Mesenchymal stem cell (in vitro differentiated cells and primary cell): ENCODE measurements at regions not wholly inside any gene's neighbourhood (a gene's known extent, or its start where the extent isn't known, plus 50 kb on each side); places are given as distances from the start of the nearest gene placed in this dataset.

Experiments
- DNase-seq: peaks from one replicate; pipeline ENCODE4 v3.0.0-alpha.2; 2013
- H2AFZ ChIP-seq: one replicate; pipeline ENCODE4 v1.6.1; 2013; ENCODE audit warnings: low read depth, mild to moderate bottlenecking, control low read depth, inconsistent platforms, low read length, moderate library complexity
- H2AK5ac ChIP-seq: 2 replicates; pipeline ENCODE4 v1.6.1; 2013; ENCODE audit warnings: low read length, moderate library complexity, mild to moderate bottlenecking, inconsistent platforms; ENCODE audit not compliant: severe bottlenecking
- H2BK120ac ChIP-seq: one replicate; pipeline ENCODE4 v1.6.1; 2013; ENCODE audit warnings: low read depth, mild to moderate bottlenecking, inconsistent platforms, low read length, moderate library complexity
- H2BK12ac ChIP-seq, 2 experiments: one replicate each; pipeline ENCODE4 v1.6.1; 2013; ENCODE audit warnings: inconsistent platforms in 2 of 2, low read length in 2 of 2, mild to moderate bottlenecking in 2 of 2, moderate library complexity in 2 of 2, control low read depth in 1 of 2
- H2BK15ac ChIP-seq: one replicate; pipeline ENCODE4 v1.6.1; 2013; ENCODE audit warnings: mild to moderate bottlenecking, low read depth, inconsistent platforms; ENCODE audit not compliant: poor library complexity, severe bottlenecking
- H2BK5ac ChIP-seq: 2 replicates; pipeline ENCODE4 v1.6.1; 2013; ENCODE audit warnings: low read depth, mild to moderate bottlenecking, low read length, control low read depth, inconsistent platforms; ENCODE audit not compliant: poor library complexity, severe bottlenecking
- H3K14ac ChIP-seq, 2 experiments: one replicate each; pipeline ENCODE4 v1.6.1; 2013; ENCODE audit warnings: inconsistent platforms in 2 of 2, low read length in 2 of 2, control low read depth in 1 of 2, mild to moderate bottlenecking in 1 of 2, moderate library complexity in 1 of 2
- H3K18ac ChIP-seq, 2 experiments: one replicate each; pipeline ENCODE4 v1.6.1; 2013; ENCODE audit warnings: inconsistent platforms in 2 of 2, low read length in 2 of 2, control low read depth in 1 of 2, low read depth in 1 of 2, mild to moderate bottlenecking in 1 of 2
- H3K23ac ChIP-seq, 2 experiments: one replicate each; pipeline ENCODE4 v1.6.1; 2013; ENCODE audit warnings: inconsistent platforms in 2 of 2, low read length in 2 of 2, mild to moderate bottlenecking in 2 of 2, moderate library complexity in 2 of 2, control low read depth in 1 of 2
- H3K27ac ChIP-seq: 2 replicates; pipeline ENCODE4 v1.5.1; 2013; ENCODE audit warnings: mild to moderate bottlenecking, moderate library complexity, low read length, control low read depth, inconsistent platforms; ENCODE audit not compliant: poor library complexity, severe bottlenecking
- H3K27me3 ChIP-seq, 2 experiments: 2 replicates each; pipeline versions ENCODE4 v1.6.1 to v1.7.0; 2013; ENCODE audit warnings: low read length in 2 of 2, mild to moderate bottlenecking in 2 of 2, moderate library complexity in 2 of 2, control low read depth in 1 of 2, inconsistent platforms in 1 of 2; ENCODE audit not compliant: control insufficient read depth in 1 of 2, insufficient read depth in 1 of 2
- H3K36me3 ChIP-seq, 2 experiments: 2 replicates each; pipeline versions ENCODE4 v1.6.1 to v1.7.0; 2013; ENCODE audit warnings: low read length in 2 of 2, control low read depth in 1 of 2, inconsistent platforms in 1 of 2, low read depth in 1 of 2, mild to moderate bottlenecking in 1 of 2; ENCODE audit not compliant: insufficient read depth in 2 of 2, control insufficient read depth in 1 of 2
- H3K4ac ChIP-seq, 2 experiments: one replicate each; pipeline ENCODE4 v1.6.1; 2013; ENCODE audit warnings: inconsistent platforms in 2 of 2, low read length in 2 of 2, mild to moderate bottlenecking in 2 of 2, moderate library complexity in 2 of 2, control low read depth in 1 of 2, low read depth in 1 of 2
- H3K4me1 ChIP-seq: 2 replicates; pipeline ENCODE4 v1.6.1; 2013; ENCODE audit warnings: low read depth, low read length, control low read depth; ENCODE audit not compliant: control insufficient read depth, insufficient read depth
- H3K4me2 ChIP-seq: 2 replicates; pipeline ENCODE4 v1.6.1; 2013; ENCODE audit warnings: low read length, mild to moderate bottlenecking, inconsistent platforms; ENCODE audit not compliant: poor library complexity, severe bottlenecking
- H3K4me3 ChIP-seq, 2 experiments: 2 replicates each; pipeline versions ENCODE4 v1.5.1 to v1.7.0; 2013; ENCODE audit warnings: low read length in 2 of 2, mild to moderate bottlenecking in 2 of 2, control low read depth in 1 of 2, low read depth in 1 of 2; ENCODE audit not compliant: insufficient read depth in 1 of 2
- H3K79me1 ChIP-seq: replicated peaks from 2 replicates; pipeline ENCODE4 v1.6.1; 2013; ENCODE audit warnings: mild to moderate bottlenecking, control low read depth, low read length, inconsistent platforms; ENCODE audit not compliant: poor library complexity, severe bottlenecking
- H3K9ac ChIP-seq: 2 replicates; pipeline ENCODE4 v1.7.0; 2013; ENCODE audit warnings: mild to moderate bottlenecking, low read length, moderate library complexity
- H3K9me3 ChIP-seq: 2 replicates; pipeline ENCODE4 v1.7.0; 2013; ENCODE audit warnings: mild to moderate bottlenecking, low read length; ENCODE audit not compliant: control insufficient read depth
- H4K8ac ChIP-seq: one replicate; pipeline ENCODE4 v1.6.1; 2013; ENCODE audit warnings: inconsistent platforms, mild to moderate bottlenecking, low read length, moderate library complexity
- H4K91ac ChIP-seq: one replicate; pipeline ENCODE4 v1.6.1; 2013; ENCODE audit warnings: mild to moderate bottlenecking, low read length, inconsistent platforms
- WGBS: methylation state at CpG from one replicate; pipeline ENCODE4 v1.1.7; 2013; ENCODE audit warnings: mixed read lengths; 5-methylcytosine and 5-hydroxymethylcytosine counted together

GRCh38 chr10:4006858-4007257 lies 221.8 kb upstream of the KLF6 start:
- whole genome bisulfite sequencing, result 97% methylated on average over 5 of the region's 7 CpGs
- no peak overlapping the region for H2BK5ac ChIP-seq
- no peaks in the 10 kb centered on the region for H3K79me1 ChIP-seq
- H3K18ac ChIP-seq, result no peak overlapping the region
- no peak overlapping the region for H3K4me2 ChIP-seq
- H2AFZ ChIP-seq, result no peak overlapping the region
- H3K14ac ChIP-seq, result no peak overlapping the region
- H3K23ac ChIP-seq, result no peak overlapping the region
- H3K4ac ChIP-seq, result no peak overlapping the region
- H3K9me3 ChIP-seq, result no peaks in the 10 kb centered on the region
- H3K4me3 ChIP-seq, result no peak overlapping the region
- H3K27ac ChIP-seq, result no peak overlapping the region
- peaks cover 2% of the 10 kb centered on the region for H3K4me1 ChIP-seq
- no peak overlapping the region for H2BK12ac ChIP-seq
- DNase-seq, result no peak
- no peak overlapping the region for H2BK15ac ChIP-seq
- H4K91ac ChIP-seq, result no peak overlapping the region
- no peak overlapping the region for H2AK5ac ChIP-seq
- no peak overlapping the region for H2BK120ac ChIP-seq
- no peaks in the 10 kb centered on the region for H3K27me3 ChIP-seq
- H3K36me3 ChIP-seq, result no peaks in the 10 kb centered on the region
- H3K9ac ChIP-seq, result no peak overlapping the region
- no peak overlapping the region for H4K8ac ChIP-seq

- no peak overlapping the region for H2BK15ac ChIP-seq
- H3K36me3 ChIP-seq, result no peaks in the 10 kb centered on the region
- H3K4ac ChIP-seq, result no peak overlapping the region
- no peak for DNase-seq
- no peak overlapping the region for H4K91ac ChIP-seq
- no peaks in the 10 kb centered on the region for H3K79me1 ChIP-seq
- H3K9ac ChIP-seq, result no peak overlapping the region
- H2AK5ac ChIP-seq, result no peak overlapping the region
- H3K23ac ChIP-seq, result no peak overlapping the region
- H4K8ac ChIP-seq, result no peak overlapping the region
- H2BK5ac ChIP-seq, result no peak overlapping the region
- H3K9me3 ChIP-seq, result no peaks in the 10 kb centered on the region
- H2AFZ ChIP-seq, result no peak overlapping the region
- peaks cover 2% of the 10 kb centered on the region for H3K4me1 ChIP-seq
- H3K18ac ChIP-seq, result no peak overlapping the region
- H3K4me3 ChIP-seq, result no peak overlapping the region
- no peak overlapping the region for H3K14ac ChIP-seq
- H3K4me2 ChIP-seq, result no peak overlapping the region
- no peak overlapping the region for H2BK12ac ChIP-seq
- no peaks in the 10 kb centered on the region for H3K27me3 ChIP-seq
- 52% methylated on average over 8 of the region's 8 CpGs for WGBS
- H2BK120ac ChIP-seq, result no peak overlapping the region
- H3K27ac ChIP-seq, result no peak overlapping the region
Measured at GRCh38 chr10:4006051-4006450, 221.0 kb upstream of the KLF6 start.

- no peak for DNase-seq
- no peak overlapping the region for H3K4me3 ChIP-seq
- H2BK15ac ChIP-seq, result no peak overlapping the region
- no peak overlapping the region for H4K91ac ChIP-seq
- H2BK12ac ChIP-seq, result peak overlapping the region in 1 of 2 experiments; percentile 34
- no peak overlapping the region for H3K9ac ChIP-seq
- no peak overlapping the region for H2AK5ac ChIP-seq
- H4K8ac ChIP-seq, result no peak overlapping the region
- 97% methylated on average over 7 of the region's 8 CpGs for WGBS
- peaks cover 3% of the 10 kb centered on the region for H3K9me3 ChIP-seq
- H3K27ac ChIP-seq, result no peak overlapping the region
- H3K4me1 ChIP-seq, result peaks cover 2% of the 10 kb centered on the region
- H3K14ac ChIP-seq, result no peak overlapping the region
- H3K4ac ChIP-seq, result no peak overlapping the region
- no peaks in the 10 kb centered on the region for H3K27me3 ChIP-seq
- H2BK5ac ChIP-seq, result no peak overlapping the region
- no peak overlapping the region for H3K4me2 ChIP-seq
- H2BK120ac ChIP-seq, result no peak overlapping the region
- peak overlapping the region in 1 of 2 experiments; percentile 60 for H3K18ac ChIP-seq
- H3K23ac ChIP-seq, result no peak overlapping the region
- H3K36me3 ChIP-seq, result no peaks in the 10 kb centered on the region
- H3K79me1 ChIP-seq, result no peaks in the 10 kb centered on the region
- no peak overlapping the region for H2AFZ ChIP-seq
Measured at GRCh38 chr10:4004990-4005389, 220.0 kb upstream of the KLF6 start.

- no peak overlapping the region for H3K14ac ChIP-seq
- H3K18ac ChIP-seq, result peak overlapping the region in 1 of 2 experiments; percentile 48
- peaks cover 5% of the 10 kb centered on the region for H3K9me3 ChIP-seq
- no peak overlapping the region for H2AK5ac ChIP-seq
- H3K79me1 ChIP-seq, result no peaks in the 10 kb centered on the region
- no peak overlapping the region for H4K8ac ChIP-seq
- no peak overlapping the region for H3K9ac ChIP-seq
- H3K4me1 ChIP-seq, result peaks cover 2% of the 10 kb centered on the region
- H2BK120ac ChIP-seq, result no peak overlapping the region
- DNase-seq, result no peak
- no peaks in the 10 kb centered on the region for H3K36me3 ChIP-seq
- H4K91ac ChIP-seq, result no peak overlapping the region
- H3K27ac ChIP-seq, result no peak overlapping the region
- no peak overlapping the region for H2BK5ac ChIP-seq
- WGBS, result 56% methylated on average over 5 of the region's 5 CpGs
- H2BK15ac ChIP-seq, result no peak overlapping the region
- no peak overlapping the region for H2AFZ ChIP-seq
- H2BK12ac ChIP-seq, result peak overlapping the region in 1 of 2 experiments; percentile 66
- no peak overlapping the region for H3K23ac ChIP-seq
- H3K4ac ChIP-seq, result no peak overlapping the region
- no peak overlapping the region for H3K4me3 ChIP-seq
- H3K27me3 ChIP-seq, result no peaks in the 10 kb centered on the region
- H3K4me2 ChIP-seq, result no peak overlapping the region
Measured at GRCh38 chr10:4004144-4004543, 219.1 kb upstream of the KLF6 start.
